ENCODE measurements at regions not wholly inside any gene's neighbourhood (a gene's known extent, or its start where the extent isn't known, plus 50 kb on each side); places are given as distances from the start of the nearest gene placed in this dataset.

DNA sequence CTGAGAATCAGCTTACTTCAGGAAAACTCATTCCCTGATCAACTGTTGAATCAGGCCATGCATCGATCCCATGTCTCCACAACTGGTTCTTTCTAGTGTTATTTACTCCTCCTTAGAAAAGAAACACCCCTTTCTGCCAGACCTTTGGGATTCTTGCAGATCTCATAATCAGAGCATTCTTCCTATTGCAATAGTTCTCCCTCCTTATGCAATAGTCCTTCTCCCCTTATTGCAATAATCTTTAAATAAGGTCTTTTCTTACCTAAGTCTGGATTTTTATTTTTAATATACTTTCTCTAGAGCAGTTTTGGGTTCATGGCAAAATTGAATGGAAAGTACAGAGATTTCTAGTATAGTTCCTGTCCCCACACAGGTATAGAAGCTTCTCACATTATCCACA, 141.9 kb upstream of the SGO1 start:
- TF ChIP-seq, protein P1, sequence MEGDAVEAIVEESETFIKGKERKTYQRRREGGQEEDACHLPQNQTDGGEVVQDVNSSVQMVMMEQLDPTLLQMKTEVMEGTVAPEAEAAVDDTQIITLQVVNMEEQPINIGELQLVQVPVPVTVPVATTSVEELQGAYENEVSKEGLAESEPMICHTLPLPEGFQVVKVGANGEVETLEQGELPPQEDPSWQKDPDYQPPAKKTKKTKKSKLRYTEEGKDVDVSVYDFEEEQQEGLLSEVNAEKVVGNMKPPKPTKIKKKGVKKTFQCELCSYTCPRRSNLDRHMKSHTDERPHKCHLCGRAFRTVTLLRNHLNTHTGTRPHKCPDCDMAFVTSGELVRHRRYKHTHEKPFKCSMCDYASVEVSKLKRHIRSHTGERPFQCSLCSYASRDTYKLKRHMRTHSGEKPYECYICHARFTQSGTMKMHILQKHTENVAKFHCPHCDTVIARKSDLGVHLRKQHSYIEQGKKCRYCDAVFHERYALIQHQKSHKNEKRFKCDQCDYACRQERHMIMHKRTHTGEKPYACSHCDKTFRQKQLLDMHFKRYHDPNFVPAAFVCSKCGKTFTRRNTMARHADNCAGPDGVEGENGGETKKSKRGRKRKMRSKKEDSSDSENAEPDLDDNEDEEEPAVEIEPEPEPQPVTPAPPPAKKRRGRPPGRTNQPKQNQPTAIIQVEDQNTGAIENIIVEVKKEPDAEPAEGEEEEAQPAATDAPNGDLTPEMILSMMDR (conservative IDR thresholded peaks at IDR 0.05), result no peak
- no peak for TF ChIP-seq ZFX (IDR thresholded peaks at IDR 0.05)

Data from C4-2B (cell line).